Left lung (tissue), 4 donors: ENCODE measurements at regions not wholly inside any gene's neighbourhood (a gene's known extent, or its start where the extent isn't known, plus 50 kb on each side); places are given as distances from the start of the nearest gene placed in this dataset.

ENCODE experiments used
- ATAC-seq: fragments of 200-7000 bp; cut with Tn5 transposase; one replicate; pipeline ENCODE4 v1.9.1; 2020; ENCODE audit warnings: moderate library complexity
- DNase-seq, 4 donors: peaks; one replicate each; pipeline ENCODE4 v3.0.0-alpha.2; 2013 to 2020
- H3K27ac ChIP-seq, 2 donors: fragments of 200-600 bp; sonication (generic) in 1 of 2; one replicate each; pipeline versions ENCODE4 v1.5.0 to v1.8.0; 2020 to 2021
- H3K27me3 ChIP-seq, 2 donors: fragments of 200-600 bp; sonication (generic) in 1 of 2; one replicate each; pipeline versions ENCODE4 v1.5.0 to v1.8.0; 2020 to 2021
- H3K36me3 ChIP-seq, 2 donors: fragments of 200-600 bp; sonication (generic) in 1 of 2; one replicate each; pipeline versions ENCODE4 v1.5.0 to v1.8.0; 2020 to 2021
- H3K4me1 ChIP-seq, 2 donors: fragments of 200-600 bp; one replicate each; pipeline ENCODE4 v1.8.0; 2021
- H3K4me3 ChIP-seq, 2 donors: fragments of 200-600 bp; sonication (generic) in 1 of 2; one replicate each; pipeline versions ENCODE4 v1.5.0 to v1.8.0; 2020 to 2021; ENCODE audit warnings: mild to moderate bottlenecking in 1 of 2
- H3K9me3 ChIP-seq, 2 donors: fragments of 200-600 bp; sonication (generic) in 1 of 2; one replicate each; pipeline versions ENCODE4 v1.5.0 to v1.8.0; 2020 to 2021
- CTCF ChIP-seq, 2 donors: fragments of 200-600 bp; sonication (generic) in 1 of 2; IDR thresholded peaks; one replicate each; pipeline versions ENCODE4 v1.5.0 to v1.8.0; 2021; ENCODE audit warnings: antibody characterized with exemption in 2 of 2
- intact Hi-C, 2 donors: fragments of 100-400 bp; cut with DNase I; formaldehyde crosslinking; loops; one replicate each; pipeline versions ENCODE4 v1.11.2 to v1.14.2; 2022
- donor health status: DM: no; HTN: yes; CAD: no.
- donor health status: DM: no; HTN: no; CAD: no.

- intact Hi-C loops, result loop anchor here (10.0 kb wide), 1 partner anchor 189 kb away; no protein-coding TSS in a partner anchor
- TF ChIP-seq CTCF (IDR thresholded peaks at IDR 0.05), result no peak
- H3K4me1 ChIP-seq, result no peaks in the 10 kb centered on the region
- ATAC-seq, result no peak
- no peaks in the 10 kb centered on the region for H3K9me3 ChIP-seq
- no peaks in the 10 kb centered on the region for H3K27me3 ChIP-seq
- no peak overlapping the region for H3K4me3 ChIP-seq
- H3K27ac ChIP-seq, result no peak overlapping the region
- no peak for DNase-seq
- no peaks in the 10 kb centered on the region for H3K36me3 ChIP-seq
These were observed 169.4 kb downstream of the ABCA8 start for GRCh38 chr17:68785565-68786486.

- TF ChIP-seq CTCF (IDR thresholded peaks at IDR 0.05), result no peak
- intact Hi-C loops, result loop anchor here (10.0 kb wide), 1 partner anchor 190 kb away; no protein-coding TSS in a partner anchor
- no peaks in the 10 kb centered on the region for H3K27me3 ChIP-seq
- DNase-seq (no peak), ATAC-seq (no peak)
- no peaks in the 10 kb centered on the region for H3K9me3 ChIP-seq
- no peak overlapping the region for H3K4me3 ChIP-seq
- H3K4me1 ChIP-seq, result no peaks in the 10 kb centered on the region
- H3K27ac ChIP-seq, result no peak overlapping the region
- no peaks in the 10 kb centered on the region for H3K36me3 ChIP-seq
These were observed 170.8 kb downstream of the ABCA8 start for GRCh38 chr17:68784431-68784830.

- no peaks in the 10 kb centered on the region for H3K27me3 ChIP-seq
- no peaks in the 10 kb centered on the region for H3K36me3 ChIP-seq
- intact Hi-C loops, result loop anchor here (10.0 kb wide), 1 partner anchor 191 kb away; no protein-coding TSS in a partner anchor
- ATAC-seq (no peak), DNase-seq (no peak)
- no peak overlapping the region for H3K27ac ChIP-seq
- TF ChIP-seq CTCF (IDR thresholded peaks at IDR 0.05), result no peak
- H3K9me3 ChIP-seq, result no peaks in the 10 kb centered on the region
- no peaks in the 10 kb centered on the region for H3K4me1 ChIP-seq
- H3K4me3 ChIP-seq, result no peak overlapping the region
These were observed 171.3 kb downstream of the ABCA8 start for GRCh38 chr17:68783861-68784260.

GRCh38 chr17:68782789-68783188, 172.4 kb downstream of the ABCA8 start:
- no peaks in the 10 kb centered on the region for H3K9me3 ChIP-seq
- no peak for ATAC-seq
- H3K36me3 ChIP-seq, result no peaks in the 10 kb centered on the region
- H3K27me3 ChIP-seq, result no peaks in the 10 kb centered on the region
- no peak overlapping the region for H3K27ac ChIP-seq
- DNase-seq, result no peak
- H3K4me1 ChIP-seq, result peaks cover 0 to 6% of the 10 kb centered on the region in 2 donors
- intact Hi-C loops, result loop anchor here (10.0 kb wide), 1 partner anchor 192 kb away; no protein-coding TSS in a partner anchor
- H3K4me3 ChIP-seq, result no peak overlapping the region
- no peak for TF ChIP-seq CTCF (IDR thresholded peaks at IDR 0.05)

- Histone ChIP-seq H3K27ac (no peak overlapping the region), H3K27me3 (no peaks in the 10 kb centered on the region), H3K4me3 (no peak overlapping the region), H3K9me3 (no peaks in the 10 kb centered on the region), H3K36me3 (no peaks in the 10 kb centered on the region), H3K4me1 (peaks cover 0 to 6% of the 10 kb centered on the region in 2 donors)
- no peak for TF ChIP-seq CTCF (IDR thresholded peaks at IDR 0.05)
- ATAC-seq (no peak), DNase-seq (no peak)
- intact Hi-C loops, result loop anchor here (10.0 kb wide), 1 partner anchor 194 kb away; no protein-coding TSS in a partner anchor
These were observed 174.6 kb downstream of the ABCA8 start for GRCh38 chr17:68780596-68780995.
